ENCODE measurements at regions not wholly inside any gene's neighbourhood (a gene's known extent, or its start where the extent isn't known, plus 50 kb on each side); places are given as distances from the start of the nearest gene placed in this dataset.

- H3K4me3 ChIP-seq: no peak overlapping the region
- DNase-seq (ENCODE audit: low spot score): no peak
- no peak for TF ChIP-seq CTCF (IDR thresholded peaks at IDR 0.05)
- no peak overlapping the region for H3K27ac ChIP-seq
These were observed 434.9 kb upstream of the KLF6 start for GRCh38 chr10:4219901-4220300.

GRCh38 chr10:4217653-4218052, 432.6 kb upstream of the KLF6 start:
- DNase-seq (ENCODE audit: low spot score): no peak
- H3K4me3 ChIP-seq: peak overlapping the region; percentile 37
- H3K27ac ChIP-seq: no peak overlapping the region
- TF ChIP-seq CTCF (IDR thresholded peaks at IDR 0.05): no peak

- Histone ChIP-seq H3K27ac (no peak overlapping the region), H3K4me3 (peak overlapping the region; percentile 37)
- no peak for TF ChIP-seq CTCF (IDR thresholded peaks at IDR 0.05)
- no peak for DNase-seq (ENCODE audit: low spot score)
These were observed 432.2 kb upstream of the KLF6 start for GRCh38 chr10:4217187-4217586.

- TF ChIP-seq CTCF (IDR thresholded peaks at IDR 0.05): no peak
- no peak for DNase-seq (ENCODE audit: low spot score)
- Histone ChIP-seq H3K27ac (no peak overlapping the region), H3K4me3 (no peak overlapping the region)
These were observed 431.7 kb upstream of the KLF6 start for GRCh38 chr10:4216726-4217125.

GRCh38 chr10:4215963-4216575, 431.1 kb upstream of the KLF6 start:
- Histone ChIP-seq H3K27ac (no peak overlapping the region), H3K4me3 (no peak overlapping the region)
- DNase-seq (ENCODE audit: low spot score): no peak
- TF ChIP-seq CTCF (IDR thresholded peaks at IDR 0.05): no peak

GRCh38 chr10:4215485-4215884, 430.5 kb upstream of the KLF6 start:
- Histone ChIP-seq H3K4me3 (no peak overlapping the region), H3K27ac (no peak overlapping the region)
- TF ChIP-seq CTCF (IDR thresholded peaks at IDR 0.05): no peak
- DNase-seq (ENCODE audit: low spot score): no peak

- Histone ChIP-seq H3K27ac (no peak overlapping the region), H3K4me3 (no peak overlapping the region)
- no peak for TF ChIP-seq CTCF (IDR thresholded peaks at IDR 0.05)
- DNase-seq (ENCODE audit: low spot score): no peak
These were observed 429.9 kb upstream of the KLF6 start for GRCh38 chr10:4214908-4215307.
